ENCODE measurements at regions not wholly inside any gene's neighbourhood (a gene's known extent, or its start where the extent isn't known, plus 50 kb on each side); places are given as distances from the start of the nearest gene placed in this dataset.
"Not testable (repeated sequence)": the region's sequence is repeated elsewhere in the genome, so short reads cannot be mapped to it uniquely, and the experiment has no call there.

GRCh38 chr18:8987241-8987640 is 115.3 kb upstream of the NDUFV2 start:
- DNase-seq (ENCODE audit: low read depth in 4 of 4, low spot score in 1 of 4) = no peak

- peak; percentile 4 to 22 (median 19) for DNase-seq (ENCODE audit: low read depth in 4 of 4, low spot score in 1 of 4)
Observed at GRCh38 chr18:8988260-8988871, 114.1 kb upstream of the NDUFV2 start.

GRCh38 chr18:8989017-8989416 is 113.5 kb upstream of the NDUFV2 start:
- DNase-seq (ENCODE audit: low read depth in 4 of 4, low spot score in 1 of 4) = no peak

GRCh38 chr18:8989855-8990254 is 112.6 kb upstream of the NDUFV2 start:
- DNase-seq (ENCODE audit: low read depth in 4 of 4, low spot score in 1 of 4) = no peak

- no peak for DNase-seq (ENCODE audit: low read depth in 4 of 4, low spot score in 1 of 4)
Observed at GRCh38 chr18:8990276-8991031, 112.0 kb upstream of the NDUFV2 start.

GRCh38 chr18:8991155-8991554 is 111.3 kb upstream of the NDUFV2 start:
- no peak for DNase-seq (ENCODE audit: low read depth in 4 of 4, low spot score in 1 of 4)

GRCh38 chr18:8992500-8992899 is 110.0 kb upstream of the NDUFV2 start:
- not testable (repeated sequence) for DNase-seq (ENCODE audit: low read depth in 4 of 4, low spot score in 1 of 4)

- DNase-seq (ENCODE audit: low read depth in 4 of 4, low spot score in 1 of 4) = no peak
Observed at GRCh38 chr18:8994603-8995002, 107.9 kb upstream of the NDUFV2 start.

GRCh38 chr18:8995096-8995495 is 107.4 kb upstream of the NDUFV2 start:
- no peak for DNase-seq (ENCODE audit: low read depth in 4 of 4, low spot score in 1 of 4)

GRCh38 chr18:8996771-8997432 is 105.6 kb upstream of the NDUFV2 start:
- no peak for DNase-seq (ENCODE audit: low read depth in 4 of 4, low spot score in 1 of 4)

- DNase-seq (ENCODE audit: low read depth in 4 of 4, low spot score in 1 of 4) = no peak
Observed at GRCh38 chr18:8997634-8998033, 104.9 kb upstream of the NDUFV2 start.

- no peak for DNase-seq (ENCODE audit: low read depth in 4 of 4, low spot score in 1 of 4)
Observed at GRCh38 chr18:8998481-8999217, 103.8 kb upstream of the NDUFV2 start.

GRCh38 chr18:8999872-9000271 is 102.6 kb upstream of the NDUFV2 start:
- DNase-seq (ENCODE audit: low read depth in 4 of 4, low spot score in 1 of 4) = no peak

GRCh38 chr18:9000733-9001132 is 101.8 kb upstream of the NDUFV2 start:
- no peak for DNase-seq (ENCODE audit: low read depth in 4 of 4, low spot score in 1 of 4)

GRCh38 chr18:9001209-9001608 is 101.3 kb upstream of the NDUFV2 start:
- DNase-seq (ENCODE audit: low read depth in 4 of 4, low spot score in 1 of 4) = no peak

GRCh38 chr18:9003406-9004100 is 98.9 kb upstream of the NDUFV2 start:
- no peak for DNase-seq (ENCODE audit: low read depth in 4 of 4, low spot score in 1 of 4)

- DNase-seq (ENCODE audit: low read depth in 4 of 4, low spot score in 1 of 4) = not testable (repeated sequence)
Observed at GRCh38 chr18:9004308-9004707, 98.2 kb upstream of the NDUFV2 start.

- DNase-seq (ENCODE audit: low read depth in 4 of 4, low spot score in 1 of 4) = not testable (repeated sequence)
Observed at GRCh38 chr18:9007700-9008099, 94.8 kb upstream of the NDUFV2 start.

GRCh38 chr18:9008200-9008708 is 94.2 kb upstream of the NDUFV2 start:
- DNase-seq (ENCODE audit: low read depth in 4 of 4, low spot score in 1 of 4) = no peak

- DNase-seq (ENCODE audit: low read depth in 4 of 4, low spot score in 1 of 4) = no peak
Observed at GRCh38 chr18:9008709-9009635, 93.5 kb upstream of the NDUFV2 start.
